Stimulated activated CD8-positive, alpha-beta memory T cell treated with anti-CD3 and anti-CD28 coated beads, Interleukin-4, amount 100 ng/mL, for 4 hours (primary cell): ENCODE measurements at regions not wholly inside any gene's neighbourhood (a gene's known extent, or its start where the extent isn't known, plus 50 kb on each side); places are given as distances from the start of the nearest gene placed in this dataset.

Source experiments
- DNase-seq, 2 donors: peaks; one replicate each; pipeline ENCODE4 v3.0.0-alpha.2; 2020; ENCODE audit warnings: low read depth in 2 of 2, low spot score in 1 of 2

GRCh38 chr9:95822583-95823431, 52.7 kb upstream of the ERCC6L2 start:
- DNase-seq = no peak

GRCh38 chr9:95822015-95822414, 53.5 kb upstream of the ERCC6L2 start:
- no peak for DNase-seq

- DNase-seq = no peak
These were observed 55.4 kb upstream of the ERCC6L2 start for GRCh38 chr9:95820074-95820473.

DNA sequence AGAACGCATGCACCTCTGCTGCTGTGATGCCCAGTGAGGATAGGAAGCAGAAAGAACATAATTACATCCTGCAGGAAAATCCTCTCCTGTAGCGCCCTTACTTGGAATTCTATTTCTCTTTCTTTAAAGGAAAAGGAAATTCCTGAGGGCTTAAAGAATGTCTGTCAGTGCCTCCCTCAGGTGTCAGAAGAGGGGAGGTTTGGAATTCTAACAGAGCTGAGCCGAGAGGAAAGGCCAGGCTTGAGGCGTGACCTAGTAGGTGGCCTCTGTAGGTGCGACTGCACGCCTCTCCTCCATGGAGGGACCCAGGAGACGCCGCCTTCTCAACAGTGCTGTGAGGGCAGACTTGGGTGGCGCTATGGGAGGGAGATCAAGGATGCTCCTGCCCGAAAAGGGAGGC, 55.9 kb upstream of the ERCC6L2 start:
- DNase-seq = no peak

DNA sequence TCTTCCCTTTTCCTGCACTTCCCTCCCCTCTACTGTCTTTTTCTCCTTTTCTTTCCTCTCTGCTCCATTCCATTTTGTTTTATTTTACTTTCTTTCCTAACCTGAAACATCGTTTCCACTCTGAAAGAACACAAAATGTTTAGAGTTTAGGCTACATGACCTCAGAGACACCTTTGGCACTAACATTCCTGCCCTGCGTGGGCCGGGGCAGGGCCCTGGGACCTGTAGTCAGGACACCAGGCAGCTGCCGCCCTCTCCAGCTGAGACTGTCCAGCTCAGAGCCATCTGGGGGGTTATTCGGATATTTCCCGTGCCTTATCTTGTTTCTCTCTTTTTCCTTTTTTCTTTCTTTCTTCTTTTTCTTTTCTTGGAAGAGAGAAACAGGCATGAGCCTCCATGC, 58.3 kb upstream of the ERCC6L2 start:
- no peak for DNase-seq

GRCh38 chr9:95816716-95817115, 58.8 kb upstream of the ERCC6L2 start:
- DNase-seq = no peak

- DNase-seq = no peak
These were observed 59.5 kb upstream of the ERCC6L2 start for GRCh38 chr9:95815961-95816360.

DNA sequence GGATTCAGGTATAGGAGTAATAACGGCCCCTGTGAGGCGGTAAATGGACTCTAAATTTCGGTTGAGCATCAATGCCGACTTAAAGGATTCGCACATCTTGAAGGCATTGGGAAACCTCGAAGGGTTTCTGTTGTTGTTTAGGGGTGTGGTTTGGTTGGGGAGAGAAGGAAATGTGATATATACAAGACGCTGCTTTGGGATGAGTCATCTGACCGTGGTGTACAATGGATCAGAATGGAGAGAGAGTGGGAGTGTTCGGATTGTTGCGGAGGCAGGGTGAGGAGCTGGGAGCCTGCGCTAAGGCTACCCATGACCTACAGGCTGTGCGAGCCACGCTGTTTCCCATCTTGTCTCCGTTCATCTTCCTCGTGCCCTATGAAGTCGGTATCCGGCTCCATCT, 60.4 kb upstream of the ERCC6L2 start:
- DNase-seq = no peak

DNA sequence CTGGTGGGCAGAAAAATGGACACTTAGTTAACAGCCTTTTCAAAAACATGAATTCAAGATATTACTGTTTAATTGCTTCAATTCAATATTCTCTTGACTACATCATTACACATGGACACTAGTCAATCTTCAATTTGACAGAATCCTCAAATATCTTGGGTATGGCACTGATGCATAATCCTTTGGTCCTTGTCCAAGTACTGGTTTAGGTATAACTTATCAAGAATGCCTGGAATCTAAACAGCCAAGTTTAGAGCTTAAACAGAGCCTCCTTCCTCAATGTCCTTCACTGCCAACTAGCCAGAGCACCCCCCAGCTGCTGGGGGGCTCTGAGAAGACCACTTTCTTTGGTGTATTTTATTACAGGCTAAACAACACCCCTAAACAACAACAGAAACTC, 61.6 kb upstream of the ERCC6L2 start:
- no peak for DNase-seq

- no peak for DNase-seq
These were observed 64.7 kb upstream of the ERCC6L2 start for GRCh38 chr9:95810814-95811213.

DNA sequence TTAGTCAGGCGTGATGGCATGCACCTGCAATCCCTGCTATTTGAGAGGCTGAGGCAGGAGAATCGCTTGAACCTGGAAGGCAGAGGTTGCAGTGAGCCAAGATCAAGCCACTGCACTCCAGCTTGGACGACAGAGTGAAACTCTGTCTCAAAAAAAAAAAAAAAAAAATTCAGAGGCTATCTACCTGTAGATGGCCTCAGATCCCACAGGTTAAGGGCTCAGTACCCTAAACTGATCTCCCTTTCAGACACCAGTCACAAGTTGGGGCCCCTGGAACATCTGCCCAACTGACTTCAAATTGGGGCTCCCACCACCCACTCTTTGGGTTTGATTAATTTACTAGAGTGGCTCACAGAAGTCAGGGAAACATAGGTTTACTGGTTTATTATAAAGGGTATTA, 65.4 kb upstream of the ERCC6L2 start:
- DNase-seq = no peak

DNA sequence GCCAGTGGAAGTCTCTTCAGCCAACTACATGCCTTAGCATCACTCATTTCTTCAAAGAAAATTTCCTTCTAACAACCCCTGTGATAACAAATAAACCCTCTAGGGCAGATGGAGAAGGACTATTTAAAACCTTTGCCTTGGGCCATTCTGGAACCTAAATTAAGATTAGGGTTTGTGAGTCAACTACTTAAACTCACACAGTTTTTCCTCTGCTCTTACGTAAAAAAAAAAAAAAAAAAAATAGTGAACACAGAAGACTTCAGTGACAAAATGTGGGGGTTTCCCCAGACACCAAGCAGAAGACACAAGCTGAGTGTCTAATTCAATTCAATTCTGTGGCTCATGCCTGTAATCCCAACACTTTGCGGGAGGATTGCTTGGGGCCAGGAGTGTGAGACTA, 65.8 kb upstream of the ERCC6L2 start:
- no peak for DNase-seq

DNA sequence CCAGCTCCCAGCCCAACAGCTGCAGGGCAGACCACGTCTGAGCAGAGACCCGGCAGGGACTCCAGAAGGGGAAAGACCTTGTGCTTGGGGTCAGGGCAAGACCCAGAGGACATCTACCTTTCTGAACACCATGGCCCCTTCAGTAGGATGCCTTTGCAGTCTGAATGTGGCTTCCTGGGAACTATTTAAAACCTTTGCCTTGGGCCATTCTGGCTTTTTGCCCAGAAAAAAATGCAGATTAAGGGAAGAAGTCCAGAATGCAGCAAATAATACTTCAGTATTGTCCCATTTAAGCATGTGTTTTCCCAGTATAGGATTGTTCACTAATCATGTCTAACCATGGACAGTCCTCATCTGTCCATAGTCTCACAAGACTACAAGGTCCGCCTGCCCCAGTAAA, 67.5 kb upstream of the ERCC6L2 start:
- no peak for DNase-seq

DNA sequence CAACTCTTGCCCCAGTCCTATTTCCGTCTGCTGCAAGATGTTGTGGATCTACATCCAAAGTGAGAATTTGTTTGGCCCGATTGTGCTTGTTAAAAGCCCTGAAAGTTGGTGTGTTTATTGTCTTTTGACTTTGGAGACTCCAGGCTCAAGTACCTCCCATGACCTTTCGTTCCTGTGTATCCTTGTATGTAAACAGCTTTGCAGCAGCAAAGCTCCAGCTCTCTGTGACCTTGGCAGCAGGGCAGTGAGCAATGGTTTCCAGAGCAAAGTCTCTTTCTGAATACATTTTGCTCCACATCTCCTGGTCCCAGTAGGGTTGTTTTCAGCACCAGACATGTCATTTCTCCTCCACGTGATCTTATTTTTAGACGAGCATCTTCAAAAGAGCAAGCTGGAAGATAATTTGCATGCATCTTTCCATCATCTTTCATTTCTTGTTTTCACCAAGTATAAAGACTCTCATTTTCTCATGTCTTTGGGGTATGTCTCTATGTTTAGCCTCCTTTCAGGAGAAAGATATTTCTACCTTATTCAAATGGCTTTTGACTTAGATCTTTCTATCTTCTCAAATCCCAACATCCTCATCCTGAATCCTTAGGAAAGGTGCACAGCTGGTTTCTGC, 68.1 kb upstream of the ERCC6L2 start:
- DNase-seq = no peak

- DNase-seq = no peak
These were observed 72.3 kb upstream of the ERCC6L2 start for GRCh38 chr9:95803197-95803596.

- DNase-seq = no peak
These were observed 73.7 kb upstream of the ERCC6L2 start for GRCh38 chr9:95801797-95802196.

GRCh38 chr9:95796029-95796428, 79.5 kb upstream of the ERCC6L2 start:
- no peak for DNase-seq

GRCh38 chr9:95793924-95794828, 81.3 kb upstream of the ERCC6L2 start:
- no peak for DNase-seq

- no peak for DNase-seq
These were observed 83.8 kb upstream of the ERCC6L2 start for GRCh38 chr9:95791695-95792094.

GRCh38 chr9:95791286-95791685, 84.2 kb upstream of the ERCC6L2 start:
- DNase-seq = no peak

DNA sequence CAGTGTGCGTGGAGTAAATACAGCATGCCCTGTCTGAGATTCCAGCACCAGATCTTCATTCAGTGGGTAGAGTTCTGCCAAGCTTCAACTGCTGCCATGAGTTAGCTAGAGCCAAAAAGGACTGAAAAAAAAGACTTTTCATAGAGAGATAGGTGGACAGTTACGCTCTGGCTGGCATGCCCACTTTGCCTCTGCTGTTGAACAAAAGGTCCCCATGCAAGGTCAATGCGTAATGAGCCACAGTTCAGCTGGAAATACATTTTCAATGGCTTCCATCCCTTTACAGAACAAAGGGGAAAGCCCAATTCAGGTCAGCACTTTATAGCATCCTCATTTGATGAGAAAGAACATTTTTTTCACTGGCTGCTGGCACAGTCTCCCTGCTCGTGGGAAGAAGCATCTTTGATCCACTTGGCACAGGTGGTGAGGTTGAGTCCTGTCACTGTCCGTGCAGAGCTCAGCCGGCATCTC, 86.9 kb upstream of the ERCC6L2 start:
- DNase-seq = no peak

- no peak for DNase-seq
These were observed 87.5 kb upstream of the ERCC6L2 start for GRCh38 chr9:95788021-95788420.
